HCT116 (cell line): ENCODE measurements at regions not wholly inside any gene's neighbourhood (a gene's known extent, or its start where the extent isn't known, plus 50 kb on each side); places are given as distances from the start of the nearest gene placed in this dataset.

Experiments used
- ATAC-seq: fragments of 200-7000 bp; cut with Tn5 transposase; 2 replicates; pipeline ENCODE4 v1.9.1; 2020; ENCODE audit warnings: mild to moderate bottlenecking, moderate library complexity
- BruUV-seq: library from RNA; stranded (reverse); fragments of 400-500 nt; replicated peaks from 2 replicates; lab custom pipeline; 2021; lab: Mats Ljungman, UMichigan
- CTCF ChIA-PET: fragments of 300-600 bp; sonication (Branson Sonifier 250); formaldehyde crosslinking; loops from one replicate; lab custom pipeline; 2021; ENCODE audit warnings: antibody characterized with exemption; lab: Charles Lee
- POLR2A ChIA-PET: fragments of 300-600, 350-600 bp; sonication (Branson Sonifier 250); formaldehyde crosslinking; loops from one replicate; lab custom pipeline; 2021; ENCODE audit warnings: antibody characterized with exemption; lab: Charles Lee
- RAD21 ChIA-PET, 2 experiments: fragments of 300-600 bp; sonication (Branson Sonifier 250); formaldehyde crosslinking; loops; one replicate each; lab custom pipeline; 2023; ENCODE audit warnings: low total read pairs in 2 of 2; ENCODE audit not compliant: uncharacterized antibody in 2 of 2, unreplicated experiment in 2 of 2, low non-redundant PET in 1 of 2; lab: Charles Lee
- DNase-seq: peaks from one replicate; pipeline ENCODE4 v3.0.0-alpha.2; 2010; ENCODE audit warnings: low read depth, low spot score
- H2AFZ ChIP-seq: fragments of 200-600 bp; shearing (Covaris generic), sonication (generic); 2 replicates; pipeline ENCODE4 v1.6.1; 2017; ENCODE audit warnings: low read depth, mixed run types, mixed read lengths, antibody characterized with exemption, low read length; ENCODE audit not compliant: poor library complexity, severe bottlenecking
- H3K27ac ChIP-seq: 2 replicates; pipeline ENCODE4 v1.5.1; 2012; ENCODE audit warnings: low read depth, low read length
- H3K27me3 ChIP-seq: fragments of 200-600 bp; sonication (generic); 2 replicates; pipeline ENCODE4 v1.6.1; 2016; ENCODE audit warnings: mixed run types, low read length, mixed read lengths; ENCODE audit not compliant: insufficient read depth
- H3K36me3 ChIP-seq, 2 experiments: fragments of 200-500 bp in 1 of 2; fragments of 200-600 bp in 1 of 2; sonication (Bioruptor generic) in 1 of 2; sonication (generic) in 1 of 2; 2 replicates each; pipeline versions ENCODE4 v1.5.1 to v1.6.1; 2014 to 2016; ENCODE audit warnings: low read length in 2 of 2, inconsistent platforms in 1 of 2, mixed read lengths in 1 of 2, mixed run types in 1 of 2; ENCODE audit not compliant: insufficient read depth in 2 of 2, control insufficient read depth in 1 of 2
- H3K4me1 ChIP-seq, 2 experiments: fragments of 200-600 bp in 1 of 2; sonication (generic) in 1 of 2; 2 replicates each; pipeline versions ENCODE4 v1.5.1 to v1.6.1; 2012 to 2017; ENCODE audit warnings: low read length in 2 of 2, inconsistent platforms in 1 of 2, mild to moderate bottlenecking in 1 of 2, mixed read lengths in 1 of 2, mixed run types in 1 of 2, moderate library complexity in 1 of 2; ENCODE audit not compliant: insufficient read depth in 2 of 2, control insufficient read depth in 1 of 2
- H3K4me2 ChIP-seq: fragments of 200-600 bp; sonication (generic); 2 replicates; pipeline ENCODE4 v1.6.1; 2017; ENCODE audit warnings: mixed run types, low read length, mixed read lengths
- H3K4me3 ChIP-seq, 2 experiments: fragments of 200-600 bp in 1 of 2; sonication (generic) in 1 of 2; replicated peaks in 1 of 2; 2 replicates each; pipeline ENCODE4 v1.5.1; 2011 to 2016; ENCODE audit warnings: low read length in 2 of 2, control low read depth in 1 of 2, low read depth in 1 of 2, mild to moderate bottlenecking in 1 of 2, mixed read lengths in 1 of 2, mixed run types in 1 of 2
- H3K79me2 ChIP-seq: fragments of 200-600 bp; sonication (generic); 2 replicates; pipeline ENCODE4 v1.6.1; 2017; ENCODE audit warnings: mild to moderate bottlenecking, mixed run types, low read length, moderate library complexity, mixed read lengths; ENCODE audit not compliant: insufficient read depth
- H3K9ac ChIP-seq: fragments of 200-600 bp; sonication (generic); 2 replicates; pipeline ENCODE4 v1.6.1; 2016; ENCODE audit warnings: low read length, mixed read lengths
- H3K9me2 ChIP-seq: fragments of 200-600 bp; sonication (generic), shearing (Covaris generic); 2 replicates; pipeline ENCODE4 v1.6.1; 2017; ENCODE audit warnings: mixed run types, mild to moderate bottlenecking, moderate library complexity; ENCODE audit not compliant: insufficient read depth
- H3K9me3 ChIP-seq, 2 experiments: fragments of 200-500 bp in 1 of 2; fragments of 200-600 bp in 1 of 2; sonication (Bioruptor generic) in 1 of 2; sonication (generic) in 1 of 2; 2 replicates each; pipeline ENCODE4 v1.6.1; 2014 to 2017; ENCODE audit warnings: low read length in 2 of 2, mixed read lengths in 2 of 2, inconsistent platforms in 1 of 2, low read depth in 1 of 2, mild to moderate bottlenecking in 1 of 2, mixed run types in 1 of 2, moderate library complexity in 1 of 2; ENCODE audit not compliant: control insufficient read depth in 1 of 2, insufficient read depth in 1 of 2
- H4K20me1 ChIP-seq: fragments of 200-600 bp; sonication (generic), shearing (Covaris generic); 2 replicates; pipeline ENCODE4 v1.6.1; 2017; ENCODE audit warnings: mixed run types, mild to moderate bottlenecking, moderate library complexity; ENCODE audit not compliant: insufficient read depth
- CBX3 ChIP-seq: IDR thresholded peaks from 2 replicates; pipeline ENCODE4 v1.6.1; 2012; ENCODE audit warnings: low read depth
- CEBPB ChIP-seq: IDR thresholded peaks from 2 replicates; pipeline ENCODE4 v1.6.1; 2012; ENCODE audit warnings: low read depth
- CTCF ChIP-seq, 3 experiments: fragments of 200-600 bp in 1 of 3; sonication (generic) in 1 of 3; IDR thresholded peaks in 2 of 3; conservative IDR thresholded peaks in 1 of 3; 2 replicates each; pipeline ENCODE4 v1.5.1; 2012 to 2017; ENCODE audit warnings: low read depth in 2 of 3, low read length in 2 of 3, antibody characterized with exemption in 1 of 3, borderline replicate concordance in 1 of 3, control low read depth in 1 of 3, mild to moderate bottlenecking in 1 of 3, mixed read lengths in 1 of 3, mixed run types in 1 of 3, moderate library complexity in 1 of 3; ENCODE audit not compliant: insufficient read depth in 1 of 3
- EGR1 ChIP-seq: IDR thresholded peaks from 2 replicates; pipeline ENCODE4 v1.6.1; 2012; ENCODE audit warnings: low read depth
- ELF1 ChIP-seq: IDR thresholded peaks from 2 replicates; pipeline ENCODE4 v1.6.1; 2012; ENCODE audit warnings: low read depth, borderline replicate concordance
- EZH2 ChIP-seq: fragments of 200-600 bp; sonication (generic); IDR thresholded peaks from 2 replicates; pipeline ENCODE4 v1.6.1; 2017; ENCODE audit warnings: antibody characterized with exemption, mixed run types
- EZH2phosphoT487 ChIP-seq: fragments of 200-600 bp; IDR thresholded peaks from 2 replicates; pipeline ENCODE4 v1.6.1; 2018; ENCODE audit warnings: antibody characterized with exemption, borderline replicate concordance
- MAX ChIP-seq: IDR thresholded peaks from 2 replicates; pipeline ENCODE4 v1.6.1; 2012
- POLR2AphosphoS5 ChIP-seq: IDR thresholded peaks from 2 replicates; pipeline ENCODE4 v1.6.1; 2011; ENCODE audit warnings: mild to moderate bottlenecking, low read depth, low read length, moderate library complexity
- REST ChIP-seq: IDR thresholded peaks from 2 replicates; pipeline ENCODE4 v1.6.1; 2012; ENCODE audit warnings: low read depth
- SP1 ChIP-seq: IDR thresholded peaks from 2 replicates; pipeline ENCODE4 v1.6.1; 2012; ENCODE audit warnings: low read depth
- SRF ChIP-seq: IDR thresholded peaks from 2 replicates; pipeline ENCODE4 v1.6.1; 2012; ENCODE audit warnings: low read depth
- TCF7L2 ChIP-seq: IDR thresholded peaks from 2 replicates; pipeline ENCODE4 v1.7.0; 2011; ENCODE audit warnings: borderline replicate concordance, inconsistent platforms; ENCODE audit not compliant: insufficient read depth, insufficient read length; ENCODE audit errors: extremely low read depth
- YY1 ChIP-seq: IDR thresholded peaks from 2 replicates; pipeline ENCODE4 v1.6.1; 2011; ENCODE audit warnings: low read length, low read depth, moderate library complexity, mild to moderate bottlenecking; ENCODE audit not compliant: insufficient replicate concordance; ENCODE audit errors: extremely low read depth
- ZBTB33 ChIP-seq: IDR thresholded peaks from 2 replicates; pipeline ENCODE4 v1.6.1; 2011; ENCODE audit warnings: mild to moderate bottlenecking, low read length, moderate library complexity; ENCODE audit not compliant: insufficient replicate concordance; ENCODE audit errors: extremely low read depth
- ZNF274 ChIP-seq: fragments of 200-500 bp; sonication (Bioruptor generic); IDR thresholded peaks from 2 replicates; pipeline ENCODE4 v1.6.1; 2014; ENCODE audit warnings: mild to moderate bottlenecking, low read depth, low read length, inconsistent platforms
- intact Hi-C: fragments of 100-400 bp; cut with micrococcal nuclease; formaldehyde crosslinking; loops from 2 replicates; pipeline ENCODE4 v1.10.0; 2022

GRCh38 chr20:10125757-10126156 lies 91.0 kb downstream of the ANKEF1 start:
- H3K4me3 ChIP-seq, result no peak overlapping the region
- no TSS peak for BruUV-seq
- TF ChIP-seq CBX3 (no peak), MAX (no peak), REST (no peak), EZH2 (no peak), TCF7L2 (no peak), SRF (no peak), ELF1 (no peak), EZH2phosphoT487 (no peak), ZNF274 (no peak), EGR1 (no peak), CTCF (IDR thresholded peaks at IDR 0.05 in 2 of 3, conservative IDR thresholded peaks at IDR 0.05 in 1 of 3; ENCODE audit: borderline replicate concordance in 1 of 3, insufficient read depth in 1 of 3, low read depth in 2 of 3, low read length in 2 of 3) (no peak), CEBPB (no peak), POLR2AphosphoS5 (no peak), ZBTB33 (no peak), SP1 (no peak), YY1 (no peak)
- TF ChIP-seq, all 23 proteins: peak for 0
- RAD21 ChIA-PET, result no interaction called here
- no peak for DNase-seq
- Histone ChIP-seq H3K4me2 (no peak overlapping the region), H2AFZ (no peak overlapping the region), H3K27ac (no peak overlapping the region), H3K9me3 (peaks cover 0 to 4% of the 10 kb centered on the region in 2 experiments; a peak in 1 of 4 replicates), H3K79me2 (no peaks in the 10 kb centered on the region), H3K36me3 (no peaks in the 10 kb centered on the region), H3K27me3 (no peaks in the 10 kb centered on the region), H3K4me1 (no peaks in the 10 kb centered on the region), H3K9me2 (no peaks in the 10 kb centered on the region), H4K20me1 (no peaks in the 10 kb centered on the region), H3K9ac (no peak overlapping the region)
- CTCF ChIA-PET, result no interaction called here
- no peak for ATAC-seq
- POLR2A ChIA-PET, result no interaction called here
- intact Hi-C loops, result no loop called here
